Stimulated activated CD4-positive, alpha-beta T cell treated with anti-CD3 and anti-CD28 coated beads, Interleukin-4, amount 100 ng/mL, for 48 hours (primary cell): ENCODE measurements at regions not wholly inside any gene's neighbourhood (a gene's known extent, or its start where the extent isn't known, plus 50 kb on each side); places are given as distances from the start of the nearest gene placed in this dataset.
"Not testable (repeated sequence)": the region's sequence is repeated elsewhere in the genome, so short reads cannot be mapped to it uniquely, and the experiment has no call there.

Source experiments
- DNase-seq, 2 donors: peaks; one replicate each; pipeline ENCODE4 v3.0.0-alpha.2; 2020; ENCODE audit warnings: low read depth in 2 of 2

DNA sequence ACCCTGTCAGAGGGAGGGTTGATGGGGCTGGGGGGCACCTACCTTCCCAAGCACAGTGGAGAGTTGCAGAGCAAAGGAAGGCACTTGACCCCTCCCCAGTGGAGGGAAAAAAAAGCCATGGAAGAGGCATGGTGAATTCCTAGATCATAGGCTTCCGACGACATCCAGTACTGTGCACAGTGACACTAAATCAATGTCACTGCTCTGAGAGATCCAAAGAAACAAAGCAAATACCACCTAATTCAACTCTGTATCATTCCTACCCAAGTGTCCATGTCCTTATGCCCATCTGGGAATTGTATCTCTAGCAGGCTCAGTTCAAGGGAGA lies 344.2 kb upstream of the NCAM1 start:
- DNase-seq, result no peak

- DNase-seq, result no peak
These were observed 343.0 kb upstream of the NCAM1 start for GRCh38 chr11:112617977-112618826.

GRCh38 chr11:112619106-112619505 lies 342.1 kb upstream of the NCAM1 start:
- DNase-seq, result no peak

DNA sequence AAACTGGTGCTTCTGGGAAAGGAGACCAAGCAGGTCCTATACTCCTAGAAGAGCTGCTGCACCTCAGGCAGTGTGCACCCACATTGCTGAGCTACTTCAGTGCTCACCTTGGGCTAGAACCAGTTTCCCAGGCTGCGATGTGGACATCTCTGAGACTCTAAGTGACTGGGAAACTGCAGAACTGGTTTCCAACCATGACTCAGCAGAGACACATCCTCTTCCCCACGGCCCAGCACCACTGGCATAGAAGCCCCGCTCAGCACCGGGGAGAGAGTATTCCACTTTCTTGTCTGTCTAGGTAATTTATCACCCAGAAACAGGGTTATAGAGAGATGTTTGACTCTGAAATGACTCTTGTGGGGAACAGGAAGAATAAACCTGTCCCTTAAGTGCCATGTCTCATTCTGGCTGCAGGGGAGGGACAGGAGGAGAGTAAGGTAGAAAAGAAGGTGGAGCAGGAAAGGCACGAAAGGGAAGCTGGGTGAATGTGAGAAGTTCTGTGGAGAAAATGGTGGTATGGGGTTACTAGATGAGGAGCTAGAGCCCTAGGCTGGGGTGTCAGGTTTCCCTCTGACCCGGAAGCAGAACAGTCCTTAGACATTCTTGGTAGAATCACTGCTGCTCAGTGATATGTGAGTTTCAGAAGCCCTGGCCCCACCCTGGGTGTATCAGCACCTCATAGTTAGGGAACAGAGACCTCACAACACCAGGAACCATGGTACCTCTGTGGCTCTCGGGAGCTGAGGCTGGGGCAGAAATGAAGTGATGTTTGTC lies 340.4 kb upstream of the NCAM1 start:
- no peak for DNase-seq

GRCh38 chr11:112623057-112623456 lies 338.2 kb upstream of the NCAM1 start:
- no peak for DNase-seq

- DNase-seq, result no peak
These were observed 336.8 kb upstream of the NCAM1 start for GRCh38 chr11:112624431-112624830.

DNA sequence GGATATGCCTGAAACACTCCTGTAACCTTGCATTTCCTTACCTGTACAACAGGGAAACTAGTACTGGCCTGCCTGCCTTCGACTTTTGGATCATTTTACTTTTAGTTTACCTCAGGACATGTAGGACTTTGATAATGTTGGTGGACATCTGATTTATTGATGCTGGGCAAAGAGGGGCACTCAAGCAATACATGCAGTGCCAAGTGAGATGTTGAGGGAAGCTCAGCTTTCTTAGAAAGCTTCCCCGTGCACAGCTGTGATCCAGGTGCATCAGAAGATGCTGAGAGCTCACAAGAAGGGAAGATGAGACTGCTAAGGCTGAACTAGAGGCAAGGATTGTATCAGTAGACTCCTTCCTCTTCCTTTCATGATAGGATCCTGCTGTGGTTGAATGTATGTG lies 336.2 kb upstream of the NCAM1 start:
- not testable (repeated sequence) for DNase-seq

GRCh38 chr11:112625814-112626213 lies 335.4 kb upstream of the NCAM1 start:
- DNase-seq, result no peak

DNA sequence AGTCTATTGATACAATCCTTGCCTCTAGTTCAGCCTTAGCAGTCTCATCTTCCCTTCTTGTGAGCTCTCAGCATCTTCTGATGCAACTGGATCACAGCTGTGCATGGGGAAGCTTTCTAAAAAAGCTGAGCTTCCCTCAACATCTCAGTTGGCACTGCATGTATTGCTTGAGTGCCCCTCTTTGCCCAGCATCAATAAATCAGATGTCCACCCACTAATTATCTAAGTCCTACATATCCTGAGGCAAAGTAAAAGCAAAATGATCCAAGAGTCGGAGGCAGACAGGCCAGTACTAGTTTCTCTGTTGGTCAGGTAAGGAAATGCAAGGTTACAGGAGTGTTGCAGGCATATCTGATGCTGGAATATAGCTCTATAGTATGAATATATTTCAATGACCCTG lies 334.5 kb upstream of the NCAM1 start:
- DNase-seq, result no peak

GRCh38 chr11:112627588-112628045 lies 333.6 kb upstream of the NCAM1 start:
- no peak for DNase-seq

GRCh38 chr11:112628676-112629075 lies 332.5 kb upstream of the NCAM1 start:
- no peak for DNase-seq

DNA sequence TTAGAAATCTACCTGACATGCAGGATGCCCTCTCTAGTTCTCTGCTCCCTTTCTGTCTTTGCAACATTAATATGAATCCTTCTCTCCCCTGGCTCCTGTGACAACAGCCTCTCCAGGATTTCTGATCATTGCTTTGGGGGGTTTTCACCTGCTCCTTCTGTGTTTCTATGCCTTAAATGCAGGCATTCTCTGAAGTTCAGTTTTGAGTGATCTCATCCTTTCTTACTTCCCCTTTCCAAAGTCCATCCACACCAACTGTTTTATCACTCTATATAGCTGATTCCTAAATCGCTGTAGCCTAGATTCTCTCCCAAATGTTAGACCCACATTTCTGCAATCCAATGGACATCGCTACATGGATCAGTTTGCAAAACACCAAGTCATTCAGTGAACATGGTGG lies 330.7 kb upstream of the NCAM1 start:
- DNase-seq, result no peak

DNA sequence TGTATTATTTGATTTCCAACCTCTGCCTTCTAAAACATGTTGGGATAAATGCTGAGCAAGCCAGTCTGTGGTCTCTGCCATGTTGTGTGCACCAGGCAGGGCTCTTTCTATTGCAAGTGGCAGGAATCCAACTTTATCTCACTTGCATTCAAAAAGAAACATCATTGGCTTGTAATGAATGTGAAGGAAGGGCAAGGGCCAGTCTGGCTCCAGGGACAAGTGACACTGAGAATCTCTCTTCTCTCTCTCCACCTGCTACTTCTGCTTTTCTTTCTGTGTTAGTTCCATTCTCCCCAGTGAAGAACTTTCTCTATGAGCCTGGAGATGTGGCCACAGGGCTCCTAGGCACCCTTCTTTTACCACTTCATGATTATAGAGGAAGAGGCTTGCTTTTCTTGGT lies 329.9 kb upstream of the NCAM1 start:
- DNase-seq, result no peak

- no peak for DNase-seq
These were observed 328.2 kb upstream of the NCAM1 start for GRCh38 chr11:112632866-112633505.

- no peak for DNase-seq
These were observed 326.7 kb upstream of the NCAM1 start for GRCh38 chr11:112634551-112634950.

- no peak for DNase-seq
These were observed 326.1 kb upstream of the NCAM1 start for GRCh38 chr11:112634995-112635737.

DNA sequence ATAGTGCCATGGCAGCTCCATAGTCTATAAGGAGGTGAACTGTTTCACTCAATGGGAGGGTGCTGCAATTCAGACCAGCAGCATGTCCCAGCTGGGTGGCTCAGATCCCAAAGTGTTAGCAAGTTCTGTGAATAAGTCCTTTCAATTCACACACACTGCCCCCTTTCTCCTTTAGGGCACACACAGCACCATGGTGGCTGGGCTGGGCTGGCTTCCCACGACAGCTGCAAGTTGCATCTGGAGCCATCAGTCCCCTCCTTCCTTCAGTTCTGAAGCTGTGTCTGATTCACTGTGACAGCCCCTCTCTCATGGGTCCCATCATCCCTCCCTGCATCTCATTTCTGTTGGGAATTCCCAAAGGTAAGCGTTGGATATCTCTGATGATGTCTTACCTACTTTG lies 324.1 kb upstream of the NCAM1 start:
- DNase-seq, result no peak

DNA sequence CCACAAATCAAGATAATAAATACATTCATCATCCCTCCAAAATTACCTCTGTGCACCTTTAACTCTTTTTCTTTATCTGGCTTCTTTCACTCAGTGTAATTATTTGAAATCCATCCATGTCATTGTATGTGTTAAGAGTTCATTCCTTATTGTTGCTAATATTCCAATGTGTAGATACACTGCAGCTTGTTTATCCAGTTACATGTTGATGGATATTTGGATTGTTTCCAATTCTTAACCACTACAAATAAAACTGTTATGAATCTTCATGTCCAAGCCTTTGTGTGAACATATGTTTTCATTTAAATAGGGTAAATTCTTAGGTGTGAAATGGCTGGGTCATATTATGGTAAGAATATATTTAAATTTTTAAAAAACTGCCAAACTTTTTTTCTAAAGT lies 323.3 kb upstream of the NCAM1 start:
- DNase-seq, result no peak

GRCh38 chr11:112639469-112639868 lies 321.8 kb upstream of the NCAM1 start:
- no peak for DNase-seq

GRCh38 chr11:112643416-112643815 lies 317.8 kb upstream of the NCAM1 start:
- DNase-seq, result no peak

GRCh38 chr11:112644410-112645131 lies 316.6 kb upstream of the NCAM1 start:
- no peak for DNase-seq
